PC-3 (cell line): ENCODE measurements at regions not wholly inside any gene's neighbourhood (a gene's known extent, or its start where the extent isn't known, plus 50 kb on each side); places are given as distances from the start of the nearest gene placed in this dataset.

Source experiments
- ATAC-seq: fragments of 200-7000 bp; cut with Tn5 transposase; 2 replicates; pipeline ENCODE4 v1.9.1; 2020; ENCODE audit warnings: mild to moderate bottlenecking, moderate library complexity
- BruUV-seq: library from RNA; stranded (reverse); fragments of 400-500 nt; replicated peaks from 2 replicates; lab custom pipeline; 2021; lab: Mats Ljungman, UMichigan
- CTCF ChIA-PET: fragments of 300-600 bp; sonication (Branson Sonifier 250); formaldehyde crosslinking; loops from one replicate; lab custom pipeline; 2022; ENCODE audit warnings: antibody characterized with exemption; lab: Charles Lee
- POLR2A ChIA-PET: fragments of 300-600 bp; sonication (Branson Sonifier 250); formaldehyde crosslinking; loops from one replicate; lab custom pipeline; 2022; ENCODE audit warnings: antibody characterized with exemption; ENCODE audit not compliant: unreplicated experiment; lab: Charles Lee
- DNase-seq: peaks from one replicate; pipeline ENCODE4 v3.0.0-alpha.2; 2015
- H2AFZ ChIP-seq: fragments of 300-600 bp; sonication (generic); 2 replicates; pipeline ENCODE4 v1.6.0; 2016; ENCODE audit warnings: antibody characterized with exemption, low read length
- H3F3A ChIP-seq: fragments of 300-600 bp; sonication (generic); one replicate; pipeline ENCODE4 v1.6.0; 2017; ENCODE audit warnings: antibody characterized with exemption, low read length, control low read depth, mild to moderate bottlenecking; ENCODE audit not compliant: unreplicated experiment
- H3K27ac ChIP-seq: fragments of 300-600 bp; sonication (generic); 2 replicates; pipeline ENCODE4 v1.5.1; 2016; ENCODE audit warnings: mild to moderate bottlenecking, low read length
- H3K27me3 ChIP-seq: fragments of 300-600 bp; sonication (generic); 2 replicates; pipeline ENCODE4 v1.6.1; 2016; ENCODE audit warnings: low read length, mixed read lengths
- H3K36me3 ChIP-seq: fragments of 300-600 bp; sonication (generic); 2 replicates; pipeline ENCODE4 v1.6.1; 2016; ENCODE audit warnings: low read depth, mixed run types, low read length, mixed read lengths
- H3K4me1 ChIP-seq: fragments of 300-600 bp; sonication (generic); 2 replicates; pipeline ENCODE4 v1.5.1; 2016; ENCODE audit warnings: low read length; ENCODE audit not compliant: insufficient read depth
- H3K4me2 ChIP-seq: fragments of 300-600 bp; sonication (generic); 2 replicates; pipeline ENCODE4 v1.6.0; 2016; ENCODE audit warnings: low read length
- H3K4me3 ChIP-seq: fragments of 300-600 bp; sonication (generic); 2 replicates; pipeline ENCODE4 v1.5.1; 2016; ENCODE audit warnings: mild to moderate bottlenecking, low read length, mixed read lengths
- H3K79me2 ChIP-seq: fragments of 300-600 bp; sonication (generic); 2 replicates; pipeline ENCODE4 v1.6.1; 2017; ENCODE audit warnings: low read length, mixed read lengths
- H3K9ac ChIP-seq: fragments of 300-600 bp; sonication (generic); 2 replicates; pipeline ENCODE4 v1.6.0; 2016; ENCODE audit warnings: mild to moderate bottlenecking, low read length
- H3K9me2 ChIP-seq: fragments of 300-600 bp; sonication (generic); replicated peaks from 2 replicates; pipeline ENCODE4 v1.6.1; 2016; ENCODE audit warnings: mixed run types, low read length, mixed read lengths
- H3K9me3 ChIP-seq: fragments of 300-600 bp; sonication (generic); 2 replicates; pipeline ENCODE4 v1.6.1; 2016; ENCODE audit warnings: low read length, mixed read lengths
- H4K20me1 ChIP-seq: fragments of 300-600 bp; sonication (generic); 2 replicates; pipeline ENCODE4 v1.6.1; 2016; ENCODE audit warnings: low read length, mixed read lengths
- CTCF ChIP-seq: fragments of 300-600 bp; sonication (generic); conservative IDR thresholded peaks from 2 replicates; pipeline ENCODE4 v1.5.1; 2017; ENCODE audit warnings: antibody characterized with exemption, low read depth, mild to moderate bottlenecking, low read length
- EZH2 ChIP-seq: fragments of 300-600 bp; sonication (generic); IDR thresholded peaks from one replicate; pipeline ENCODE4 v1.6.1; 2017; ENCODE audit warnings: antibody characterized with exemption, mild to moderate bottlenecking, low read length; ENCODE audit not compliant: unreplicated experiment
- EZH2phosphoT487 ChIP-seq: fragments of 300-600 bp; sonication (generic); IDR thresholded peaks from 2 replicates; pipeline ENCODE4 v1.6.1; 2018; ENCODE audit warnings: mild to moderate bottlenecking, antibody characterized with exemption, low read length, borderline replicate concordance
- intact Hi-C: fragments of 100-400 bp; cut with micrococcal nuclease; formaldehyde crosslinking; loops from 2 replicates; pipeline ENCODE4 v1.9.0; 2023

- no peak overlapping the region for H2AFZ ChIP-seq
- no peak overlapping the region for H3K4me3 ChIP-seq
- H3K4me2 ChIP-seq = no peak overlapping the region
- H3K36me3 ChIP-seq = no peaks in the 10 kb centered on the region
- ATAC-seq (no peak), DNase-seq (no peak)
- POLR2A ChIA-PET = no interaction called here
- H3K9me2 ChIP-seq = no peaks in the 10 kb centered on the region
- no peak overlapping the region for H3K9ac ChIP-seq
- CTCF ChIA-PET = no interaction called here
- H3K79me2 ChIP-seq = no peaks in the 10 kb centered on the region
- H4K20me1 ChIP-seq = no peaks in the 10 kb centered on the region
- 0 out of 2 replicates have a peak, but pooled peaks cover 6% of the 10 kb centered on the region for H3K9me3 ChIP-seq
- no peaks in the 10 kb centered on the region for H3K4me1 ChIP-seq
- no peaks in the 10 kb centered on the region for H3F3A ChIP-seq
- TF ChIP-seq EZH2 (no peak), CTCF (no peak), EZH2phosphoT487 (no peak)
- no peaks in the 10 kb centered on the region for H3K27me3 ChIP-seq
- H3K27ac ChIP-seq = no peak overlapping the region
- no TSS peak for BruUV-seq
- intact Hi-C loops = no loop called here
Observed at GRCh38 chr7:52243685-52244084, 791.7 kb upstream of the POM121L12 start.

DNA sequence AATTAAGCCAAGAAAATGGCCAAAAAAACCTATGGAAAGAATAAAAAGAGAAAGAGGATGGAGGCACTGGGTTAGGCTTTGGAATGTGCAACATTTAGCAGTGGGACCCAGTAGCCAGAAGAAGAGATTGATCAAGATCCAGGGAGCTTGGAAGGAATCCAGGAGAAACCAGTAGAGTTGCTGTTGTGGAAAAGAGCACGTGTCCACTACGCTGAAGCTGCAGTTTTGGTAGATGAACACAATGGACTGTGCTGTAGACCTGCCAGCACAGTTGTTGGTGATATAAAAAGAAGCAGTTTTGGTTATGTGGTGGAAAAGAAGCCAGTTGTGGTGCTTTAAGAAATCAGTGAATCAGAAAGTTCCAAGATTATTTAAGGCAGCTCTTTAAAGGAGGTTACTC lies 802.2 kb upstream of the POM121L12 start:
- Histone ChIP-seq H3K4me1 (no peaks in the 10 kb centered on the region), H3K9me3 (no peaks in the 10 kb centered on the region), H3K36me3 (no peaks in the 10 kb centered on the region), H3K4me2 (no peak overlapping the region), H3K27me3 (no peaks in the 10 kb centered on the region), H3K27ac (no peak overlapping the region), H3K9ac (no peak overlapping the region), H3K4me3 (no peak overlapping the region), H2AFZ (no peak overlapping the region), H3K9me2 (no peaks in the 10 kb centered on the region), H3F3A (no peaks in the 10 kb centered on the region), H4K20me1 (no peaks in the 10 kb centered on the region), H3K79me2 (no peaks in the 10 kb centered on the region)
- no peak for TF ChIP-seq EZH2
- no peak for TF ChIP-seq CTCF
- no peak for TF ChIP-seq EZH2phosphoT487
- BruUV-seq = no TSS peak
- intact Hi-C loops = no loop called here
- no peak for DNase-seq
- ChIA-PET POLR2A (no interaction called here), CTCF (no interaction called here)
- ATAC-seq = no peak

- CTCF ChIA-PET = no interaction called here
- no TSS peak for BruUV-seq
- POLR2A ChIA-PET = no interaction called here
Observed at GRCh38 chr7:52211930-52212329, 823.5 kb upstream of the POM121L12 start.

More at GRCh38 chr7:52211930-52212329, 823.5 kb upstream of the POM121L12 start:
- Histone ChIP-seq H3K9me3 (no peaks in the 10 kb centered on the region), H4K20me1 (no peaks in the 10 kb centered on the region), H3F3A (no peaks in the 10 kb centered on the region), H3K9ac (no peak overlapping the region), H3K4me2 (no peak overlapping the region), H3K27me3 (no peaks in the 10 kb centered on the region), H3K4me3 (no peak overlapping the region), H3K9me2 (no peaks in the 10 kb centered on the region), H3K36me3 (no peaks in the 10 kb centered on the region), H3K4me1 (no peaks in the 10 kb centered on the region), H3K27ac (no peak overlapping the region), H2AFZ (no peak overlapping the region), H3K79me2 (no peaks in the 10 kb centered on the region)
- ATAC-seq (no peak), DNase-seq (no peak)
- intact Hi-C loops = no loop called here
- no peak for TF ChIP-seq EZH2
- TF ChIP-seq EZH2phosphoT487 = no peak
- TF ChIP-seq CTCF = no peak
